RWPE1 (cell line): ENCODE measurements at regions not wholly inside any gene's neighbourhood (a gene's known extent, or its start where the extent isn't known, plus 50 kb on each side); places are given as distances from the start of the nearest gene placed in this dataset.

Experiments
- CTCF ChIA-PET: fragments of 350-600 bp; sonication (Branson Sonifier 250); formaldehyde crosslinking; extraction: SDS; loops from one replicate; lab custom pipeline; 2021; lab: Yijun Ruan, JAX
- POLR2A ChIA-PET: fragments of 400-600 bp; formaldehyde crosslinking; extraction: SDS; loops from one replicate; lab custom pipeline; 2020; ENCODE audit warnings: antibody characterized with exemption; ENCODE audit not compliant: low non-redundant PET; lab: Yijun Ruan, JAX
- DNase-seq: peaks from one replicate; pipeline ENCODE4 v3.0.0; 2012; ENCODE audit warnings: low spot score
- H3K27ac ChIP-seq: fragments of 450-650 bp; 2 replicates; pipeline ENCODE4 v1.5.1; 2017
- TF ChIP-seq, protein P1 (sequence below): fragments of 450-650 bp; conservative IDR thresholded peaks from 2 replicates; pipeline ENCODE4 v1.5.1; 2017; ENCODE audit warnings: low read depth, mild to moderate bottlenecking

DNA sequence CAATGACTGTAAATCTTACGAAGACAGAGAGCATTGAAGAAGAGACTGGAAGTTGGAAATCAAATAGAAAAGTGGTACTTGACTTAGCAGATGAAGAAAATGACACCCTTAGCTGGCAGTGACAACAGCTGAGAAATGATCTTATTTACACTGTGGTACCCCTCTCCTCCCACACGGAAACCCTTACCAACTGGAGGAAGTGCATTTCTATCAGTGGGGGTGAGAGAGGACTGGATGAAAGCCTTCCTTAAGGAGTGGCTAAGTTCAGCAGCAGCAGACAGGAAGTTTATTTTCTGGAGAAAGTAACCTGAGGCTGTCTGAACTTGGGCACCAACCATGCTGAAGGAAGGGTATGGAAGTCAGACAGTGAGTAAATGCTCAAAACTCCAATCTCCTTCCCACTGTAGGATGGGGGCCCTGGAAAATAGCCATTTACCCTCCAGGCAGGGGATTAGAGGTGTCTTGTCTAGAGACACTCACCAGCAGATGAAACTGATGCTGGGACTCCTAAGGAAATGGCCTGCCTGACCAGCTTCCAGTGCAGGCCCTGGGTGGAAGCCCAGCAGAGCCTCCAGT lies 160.2 kb upstream of the NCK2 start:
- no peak for DNase-seq
- TF ChIP-seq, protein P1, sequence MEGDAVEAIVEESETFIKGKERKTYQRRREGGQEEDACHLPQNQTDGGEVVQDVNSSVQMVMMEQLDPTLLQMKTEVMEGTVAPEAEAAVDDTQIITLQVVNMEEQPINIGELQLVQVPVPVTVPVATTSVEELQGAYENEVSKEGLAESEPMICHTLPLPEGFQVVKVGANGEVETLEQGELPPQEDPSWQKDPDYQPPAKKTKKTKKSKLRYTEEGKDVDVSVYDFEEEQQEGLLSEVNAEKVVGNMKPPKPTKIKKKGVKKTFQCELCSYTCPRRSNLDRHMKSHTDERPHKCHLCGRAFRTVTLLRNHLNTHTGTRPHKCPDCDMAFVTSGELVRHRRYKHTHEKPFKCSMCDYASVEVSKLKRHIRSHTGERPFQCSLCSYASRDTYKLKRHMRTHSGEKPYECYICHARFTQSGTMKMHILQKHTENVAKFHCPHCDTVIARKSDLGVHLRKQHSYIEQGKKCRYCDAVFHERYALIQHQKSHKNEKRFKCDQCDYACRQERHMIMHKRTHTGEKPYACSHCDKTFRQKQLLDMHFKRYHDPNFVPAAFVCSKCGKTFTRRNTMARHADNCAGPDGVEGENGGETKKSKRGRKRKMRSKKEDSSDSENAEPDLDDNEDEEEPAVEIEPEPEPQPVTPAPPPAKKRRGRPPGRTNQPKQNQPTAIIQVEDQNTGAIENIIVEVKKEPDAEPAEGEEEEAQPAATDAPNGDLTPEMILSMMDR, result no peak
- ChIA-PET POLR2A (no interaction called here), CTCF (no interaction called here)
- H3K27ac ChIP-seq, result no peak overlapping the region; the same call in 1 of the 2 replicates

DNA sequence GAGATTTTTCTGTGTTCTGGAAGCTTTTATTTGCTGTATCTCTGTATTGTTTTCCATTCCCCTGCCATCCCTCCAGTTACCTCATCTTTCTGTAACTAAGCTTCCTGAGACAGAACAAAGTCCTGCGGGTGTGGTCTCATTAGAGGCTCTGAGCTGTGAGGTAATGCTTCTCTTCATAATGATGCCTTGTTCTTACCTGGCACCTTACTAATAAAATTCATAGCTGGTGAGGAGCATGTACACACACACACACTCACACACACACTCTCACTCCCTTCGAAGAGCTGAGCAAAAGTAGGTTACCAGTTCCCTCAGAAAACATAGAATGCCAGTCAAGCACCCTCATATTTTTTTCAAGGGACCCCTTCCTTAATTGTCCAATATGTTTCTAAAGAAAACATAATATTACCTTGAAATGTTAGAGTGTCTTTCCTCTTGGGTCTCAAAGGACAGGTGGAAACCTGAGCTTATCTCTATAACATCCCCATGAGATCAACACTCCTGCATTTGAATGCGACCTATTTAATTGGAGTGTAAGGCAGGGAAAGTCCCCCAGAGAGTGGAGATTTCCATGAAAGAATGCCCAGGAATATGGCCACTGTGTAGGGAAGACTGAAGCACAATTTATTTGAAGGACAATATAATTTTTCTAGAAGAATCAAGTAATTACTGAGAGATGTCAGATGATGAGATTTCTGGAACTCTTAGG lies 161.6 kb upstream of the NCK2 start:
- ChIA-PET CTCF (no interaction called here), POLR2A (no interaction called here)
- TF ChIP-seq, protein P1, result no peak
- H3K27ac ChIP-seq, result no peak overlapping the region
- DNase-seq, result no peak

DNA sequence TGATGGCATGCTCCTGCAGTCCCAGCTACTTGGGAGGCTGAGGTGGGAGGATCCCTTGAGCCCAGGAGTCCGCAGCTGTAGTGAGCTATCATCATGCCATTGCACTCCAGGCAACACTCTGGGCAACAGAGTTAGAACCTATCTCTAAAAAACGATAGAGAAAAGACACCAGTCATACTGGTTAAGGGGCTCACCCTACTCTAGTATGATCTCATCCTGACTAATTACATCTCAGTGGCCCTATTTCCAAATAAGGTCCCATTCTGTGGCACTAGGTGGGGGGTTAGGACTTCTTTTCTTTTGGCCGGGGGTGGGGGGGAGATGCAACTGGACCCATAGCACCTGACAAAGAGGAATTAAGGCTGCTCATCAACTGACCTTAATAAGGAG lies 163.2 kb upstream of the NCK2 start:
- H3K27ac ChIP-seq, result no peak overlapping the region
- CTCF ChIA-PET, result no interaction called here
- DNase-seq, result no peak
- TF ChIP-seq, protein P1, result no peak
- POLR2A ChIA-PET, result no interaction called here

GRCh38 chr2:105580870-105581554 lies 163.7 kb upstream of the NCK2 start:
- POLR2A ChIA-PET, result no interaction called here
- no peak overlapping the region for H3K27ac ChIP-seq
- DNase-seq, result no peak
- CTCF ChIA-PET, result interaction anchor here (0.6 kb wide), 1 partner anchor 483 kb away, joined by 3 read pairs; no protein-coding TSS in a partner anchor
- TF ChIP-seq, protein P1, result no peak

DNA sequence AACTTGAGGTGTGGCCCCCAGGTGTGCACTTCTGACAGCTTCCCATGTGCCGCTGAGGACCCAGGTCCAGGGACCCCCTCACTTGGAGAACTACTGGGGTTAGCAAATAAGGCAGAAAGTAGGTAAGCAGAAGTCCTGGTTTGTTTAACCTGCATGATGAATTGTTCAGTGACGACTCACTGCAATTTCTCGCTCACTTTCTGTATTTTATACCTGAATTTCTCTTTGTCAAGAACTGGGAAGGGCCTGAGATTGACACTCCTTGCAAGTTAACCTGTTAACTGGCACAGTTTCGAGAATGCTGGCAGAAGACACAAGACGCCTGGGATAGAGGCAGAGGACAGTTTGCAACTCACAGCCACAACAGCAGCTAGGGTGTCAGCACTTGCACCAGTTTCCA lies 164.5 kb upstream of the NCK2 start:
- ChIA-PET POLR2A (no interaction called here), CTCF (no interaction called here)
- DNase-seq, result no peak
- no peak overlapping the region for H3K27ac ChIP-seq
- TF ChIP-seq, protein P1, result no peak

DNA sequence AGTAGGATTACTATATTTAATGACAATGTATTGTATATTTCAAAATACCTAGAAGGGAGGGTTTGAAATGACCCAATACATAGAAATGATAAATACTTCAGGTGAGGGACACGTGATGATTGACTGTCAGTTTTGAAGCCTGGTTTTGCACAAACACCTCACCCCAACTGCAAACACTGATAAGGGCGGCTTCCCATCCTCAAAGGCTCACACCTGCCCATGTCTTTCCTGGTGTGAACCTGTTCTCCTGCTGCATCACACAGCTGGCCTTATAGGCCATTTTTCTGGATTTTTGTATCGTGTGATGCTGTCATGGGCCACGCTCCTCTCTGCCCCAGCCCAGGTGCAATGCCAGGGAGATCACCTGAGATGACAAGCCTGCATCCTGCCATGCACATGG lies 166.5 kb upstream of the NCK2 start:
- no peak for DNase-seq
- H3K27ac ChIP-seq, result no peak overlapping the region
- TF ChIP-seq, protein P1, result no peak
- ChIA-PET CTCF (interaction anchor here (0.6 kb wide), 3 partner anchors 166 to 214 kb away, joined by 3 to 4 read pairs (median 3); no protein-coding TSS in a partner anchor), POLR2A (no interaction called here)
